ENCODE measurements at regions not wholly inside any gene's neighbourhood (a gene's known extent, or its start where the extent isn't known, plus 50 kb on each side); places are given as distances from the start of the nearest gene placed in this dataset.

DNA sequence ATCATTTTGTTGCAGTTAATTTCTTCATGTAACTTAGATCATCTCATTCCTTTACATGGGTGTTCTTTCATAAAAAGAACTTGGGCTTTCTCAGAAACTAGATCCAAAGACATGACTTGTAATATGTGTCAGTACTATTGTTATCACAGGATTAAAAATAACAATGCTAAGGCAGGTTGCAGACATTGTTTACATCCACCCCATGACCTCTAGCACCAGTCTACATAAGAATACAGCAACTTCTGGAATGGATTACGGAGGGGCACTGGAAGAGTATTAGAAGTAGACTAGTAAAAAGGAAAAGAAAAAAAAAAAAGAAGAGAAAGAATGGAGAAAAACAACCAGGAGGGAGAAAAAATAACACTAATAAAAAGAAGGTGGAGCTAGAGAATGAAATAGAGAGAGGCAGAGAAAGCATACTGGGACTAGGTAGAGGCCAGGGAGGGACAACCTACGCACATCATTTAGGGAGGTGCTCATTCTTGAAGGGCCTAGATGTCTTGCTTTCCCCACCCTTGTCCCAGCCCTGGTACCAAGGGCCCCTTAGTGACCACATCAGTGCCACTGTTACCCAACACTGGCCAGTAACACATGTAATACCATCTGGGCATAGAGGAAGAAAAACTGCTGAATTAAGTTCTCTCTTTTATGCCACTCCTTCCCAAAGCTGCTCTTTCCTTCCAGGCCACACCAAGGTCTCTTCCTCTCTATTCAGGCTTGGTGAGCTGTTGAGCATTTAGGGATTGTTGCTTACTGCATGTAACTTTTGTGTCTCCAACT, 70.6 kb upstream of the KLF7 start:
- H3K27ac ChIP-seq (ENCODE audit: low read length): no peak overlapping the region

More for the DNA sequence above, 70.6 kb upstream of the KLF7 start:
- no TSS peak for BruUV-seq (replicated peaks)
- in situ Hi-C loops (cut with HindIII; ENCODE audit: low pct_unique_long_range_greater_than_20kb, low sequenced_read_pairs): no loop called here
- Histone ChIP-seq H3K4me3 (ENCODE audit: low read depth in 2 of 2, low read length in 2 of 2) (no peak overlapping the region), H3K36me3 (ENCODE audit: control insufficient read depth, insufficient read depth, low read length) (no peaks in the 10 kb centered on the region), H3K4me1 (ENCODE audit: control insufficient read depth, insufficient read depth, low read length) (no peaks in the 10 kb centered on the region), H3K27me3 (ENCODE audit: control insufficient read depth, insufficient read depth, low read length) (no peaks in the 10 kb centered on the region), H3K9me3 (ENCODE audit: control insufficient read depth, insufficient read depth, low read depth, low read length) (no peaks in the 10 kb centered on the region)
- POLR2A ChIA-PET: no interaction called here
- no peak for DNase-seq (ENCODE audit: low read depth, low spot score)
- TF ChIP-seq CTCF (IDR thresholded peaks at IDR 0.05): no peak
- TF ChIP-seq SIN3A (IDR thresholded peaks at IDR 0.05; ENCODE audit: borderline replicate concordance, insufficient read depth, low read depth, low read length): no peak
- no peak for TF ChIP-seq TCF7L2 (IDR thresholded peaks at IDR 0.05; ENCODE audit: low read depth, low read length)
- no peak for TF ChIP-seq POLR2AphosphoS5 (IDR thresholded peaks at IDR 0.05; ENCODE audit: low read depth, low read length)
- TF ChIP-seq REST (IDR thresholded peaks at IDR 0.05; ENCODE audit: insufficient read depth in 1 of 2, low read depth in 2 of 2, low read length in 1 of 2): no peak
- CTCF ChIA-PET: no interaction called here
- ATAC-seq: no peak
- intact Hi-C loops (cut with micrococcal nuclease; ENCODE audit: unreplicated experiment): no loop called here

Data from Panc1 (cell line).